IMR-90 (cell line): ENCODE measurements at regions not wholly inside any gene's neighbourhood (a gene's known extent, or its start where the extent isn't known, plus 50 kb on each side); places are given as distances from the start of the nearest gene placed in this dataset.

Experiments
- ATAC-seq: fragments of 200-7000 bp; cut with Tn5 transposase; 2 replicates; pipeline ENCODE4 v1.9.1; 2020; ENCODE audit warnings: low read depth, mild to moderate bottlenecking, moderate library complexity
- BruUV-seq: library from RNA; stranded (reverse); fragments of 400-500 nt; replicated peaks from 2 replicates; lab custom pipeline; 2021; lab: Mats Ljungman, UMichigan
- CTCF ChIA-PET: fragments of 300-600 bp; formaldehyde crosslinking; extraction: SDS; loops from one replicate; lab custom pipeline; 2021; ENCODE audit warnings: antibody characterized with exemption; lab: Yijun Ruan, JAX
- POLR2A ChIA-PET: fragments of 300-600 bp; sonication (Branson Sonifier 250); formaldehyde crosslinking; loops from one replicate; lab custom pipeline; 2022; ENCODE audit warnings: antibody characterized with exemption; ENCODE audit not compliant: unreplicated experiment; lab: Charles Lee
- DNase-seq: peaks from one replicate; pipeline ENCODE4 v3.0.0; 2013
- H2AFZ ChIP-seq: replicated peaks from 2 replicates; pipeline ENCODE3; 2013; ENCODE audit warnings: low read length, mild to moderate bottlenecking; ENCODE audit not compliant: poor library complexity
- H2AK5ac ChIP-seq: 2 replicates; pipeline ENCODE4 v1.6.1; 2013; ENCODE audit warnings: low read depth, low read length, inconsistent platforms
- H2AK9ac ChIP-seq: replicated peaks from 2 replicates; pipeline ENCODE3; 2013; ENCODE audit warnings: mild to moderate bottlenecking, low read depth, low read length, moderate library complexity; ENCODE audit not compliant: poor library complexity
- H2BK120ac ChIP-seq: 2 replicates; pipeline ENCODE4 v1.6.1; 2013; ENCODE audit warnings: low read depth, low read length, inconsistent platforms
- H2BK15ac ChIP-seq: 3 replicates; pipeline ENCODE4 v1.6.1; 2013; ENCODE audit warnings: low read depth, low read length, inconsistent platforms
- H2BK20ac ChIP-seq: 2 replicates; pipeline ENCODE4 v1.6.1; 2013; ENCODE audit warnings: low read depth, mild to moderate bottlenecking, inconsistent platforms, low read length, moderate library complexity
- H2BK5ac ChIP-seq: 2 replicates; pipeline ENCODE4 v1.6.1; 2013; ENCODE audit warnings: mild to moderate bottlenecking, low read depth, low read length, inconsistent platforms; ENCODE audit not compliant: poor library complexity, severe bottlenecking
- H3K14ac ChIP-seq: replicated peaks from 2 replicates; pipeline ENCODE4 v1.6.1; 2013; ENCODE audit warnings: low read depth, low read length, inconsistent platforms
- H3K18ac ChIP-seq: 2 replicates; pipeline ENCODE4 v1.6.1; 2013; ENCODE audit warnings: low read depth, low read length, control low read depth
- H3K23ac ChIP-seq: 2 replicates; pipeline ENCODE4 v1.6.1; 2013; ENCODE audit warnings: low read depth, low read length, inconsistent platforms
- H3K27ac ChIP-seq: 2 replicates; pipeline ENCODE4 v1.5.1; 2013; ENCODE audit warnings: mild to moderate bottlenecking, control low read depth, low read length; ENCODE audit not compliant: insufficient read depth
- H3K27me3 ChIP-seq: 2 replicates; pipeline ENCODE4 v1.6.1; 2013; ENCODE audit warnings: low read length; ENCODE audit not compliant: control insufficient read depth, insufficient read depth
- H3K36me3 ChIP-seq: 2 replicates; pipeline ENCODE4 v1.6.1; 2013; ENCODE audit warnings: low read length, mixed read lengths; ENCODE audit not compliant: control insufficient read depth, insufficient read depth
- H3K4ac ChIP-seq: 2 replicates; pipeline ENCODE4 v1.6.1; 2013; ENCODE audit warnings: low read depth, low read length, inconsistent platforms
- H3K4me1 ChIP-seq: 2 replicates; pipeline ENCODE4 v1.6.1; 2013; ENCODE audit warnings: low read length, mixed read lengths; ENCODE audit not compliant: control insufficient read depth, insufficient read depth
- H3K4me2 ChIP-seq: 2 replicates; pipeline ENCODE4 v1.6.1; 2013; ENCODE audit warnings: low read depth, mild to moderate bottlenecking, control low read depth, low read length, moderate library complexity
- H3K4me3 ChIP-seq: 2 replicates; pipeline ENCODE4 v1.5.1; 2013; ENCODE audit warnings: low read depth, mild to moderate bottlenecking, control low read depth, low read length, moderate library complexity; ENCODE audit not compliant: insufficient read depth
- H3K56ac ChIP-seq: 2 replicates; pipeline ENCODE4 v1.6.1; 2013; ENCODE audit warnings: low read length, inconsistent platforms; ENCODE audit not compliant: insufficient read depth; ENCODE audit errors: extremely low read depth
- H3K79me1 ChIP-seq, 2 experiments: 2 replicates each; pipeline ENCODE4 v1.6.1; 2013; ENCODE audit warnings: low read length in 2 of 2, inconsistent platforms in 1 of 2, low read depth in 1 of 2
- H3K9ac ChIP-seq: 2 replicates; pipeline ENCODE4 v1.6.1; 2013; ENCODE audit warnings: low read depth, low read length, control low read depth
- H3K9me1 ChIP-seq: 2 replicates; pipeline ENCODE4 v1.6.1; 2013; ENCODE audit warnings: low read length, inconsistent platforms; ENCODE audit not compliant: insufficient read depth
- H3K9me3 ChIP-seq: 2 replicates; pipeline ENCODE4 v1.6.1; 2013; ENCODE audit warnings: low read length; ENCODE audit not compliant: control insufficient read depth, insufficient read depth
- H4K20me1 ChIP-seq: 2 replicates; pipeline ENCODE4 v1.6.1; 2013; ENCODE audit warnings: low read length, inconsistent platforms; ENCODE audit not compliant: insufficient read depth
- H4K5ac ChIP-seq: 2 replicates; pipeline ENCODE4 v1.6.1; 2013; ENCODE audit warnings: mild to moderate bottlenecking, low read depth, low read length, control low read depth
- H4K8ac ChIP-seq, 2 experiments: 2 replicates each; pipeline ENCODE4 v1.6.1; 2013; ENCODE audit warnings: low read depth in 2 of 2, low read length in 2 of 2, control low read depth in 1 of 2, inconsistent platforms in 1 of 2
- H4K91ac ChIP-seq: 2 replicates; pipeline ENCODE4 v1.6.1; 2013; ENCODE audit warnings: low read depth, low read length, inconsistent platforms; ENCODE audit not compliant: insufficient read depth
- BHLHE40 ChIP-seq: fragments of 150-350 bp; IDR thresholded peaks from 2 replicates; pipeline ENCODE4 v1.6.1; 2016; ENCODE audit warnings: mild to moderate bottlenecking, low read depth, low read length
- CEBPB ChIP-seq: IDR thresholded peaks from 2 replicates; pipeline ENCODE4 v1.6.1; 2012; ENCODE audit warnings: low read depth, low read length, improper control_type of control experiment
- FOS ChIP-seq: fragments of 150-350 bp; IDR thresholded peaks from 2 replicates; pipeline ENCODE4 v1.6.1; 2016; ENCODE audit warnings: low read depth, low read length
- MAFK ChIP-seq: IDR thresholded peaks from 2 replicates; pipeline ENCODE4 v1.6.1; 2012; ENCODE audit warnings: low read depth, low read length, improper control_type of control experiment
- MAZ ChIP-seq: IDR thresholded peaks from 2 replicates; pipeline ENCODE4 v1.6.1; 2012; ENCODE audit warnings: low read depth, mild to moderate bottlenecking, low read length, improper control_type of control experiment, moderate library complexity, borderline replicate concordance
- POLR2A ChIP-seq: IDR thresholded peaks from 2 replicates; pipeline ENCODE4 v1.6.1; 2012; ENCODE audit warnings: mild to moderate bottlenecking, low read depth, low read length
- RAD21 ChIP-seq: IDR thresholded peaks from 2 replicates; pipeline ENCODE4 v1.6.1; 2012; ENCODE audit warnings: low read length, improper control_type of control experiment
- RCOR1 ChIP-seq: IDR thresholded peaks from 2 replicates; pipeline ENCODE4 v1.6.1; 2012; ENCODE audit warnings: mild to moderate bottlenecking, low read length, improper control_type of control experiment; ENCODE audit not compliant: insufficient replicate concordance
- RFX5 ChIP-seq: IDR thresholded peaks from 2 replicates; pipeline ENCODE4 v1.8.0; 2012; ENCODE audit warnings: low read depth, mild to moderate bottlenecking, low read length, moderate library complexity
- SMC3 ChIP-seq: fragments of 150-350 bp; IDR thresholded peaks from 2 replicates; pipeline ENCODE4 v1.6.1; 2016; ENCODE audit warnings: low read depth, mild to moderate bottlenecking, antibody characterized with exemption, low read length, moderate library complexity
- WGBS, 2 experiments: methylation state at CpG; one replicate each; pipeline versions ENCODE4 v1.1.5 to v1.1.7; 2013; ENCODE audit warnings: missing lambda C conversion rate in 2 of 2; ENCODE audit not compliant: insufficient read length in 1 of 2; ENCODE audit errors: extremely low coverage in 2 of 2; 5-methylcytosine and 5-hydroxymethylcytosine counted together
- dilution Hi-C: fragments of 300-500 bp; cut with HindIII; formaldehyde crosslinking; loops from one replicate; pipeline ENCODE4 v1.14.3; 2018; ENCODE audit warnings: low sequenced_read_pairs; ENCODE audit not compliant: unreplicated experiment
- in situ Hi-C: fragments of 300-500 bp; cut with MboI; formaldehyde crosslinking; loops from 3 replicates; pipeline ENCODE4 v1.14.3; 2019; ENCODE audit warnings: low sequenced_read_pairs, inconsistent platforms, mixed read lengths
- intact Hi-C: fragments of 100-400 bp; cut with micrococcal nuclease; formaldehyde crosslinking; loops from 2 replicates; pipeline ENCODE4 v1.10.0; 2022
- TF ChIP-seq, protein P1 (sequence below): fragments of 150-350 bp; IDR thresholded peaks from 2 replicates; pipeline ENCODE4 v1.6.1; 2016; ENCODE audit warnings: low read depth, mild to moderate bottlenecking, low read length, moderate library complexity, borderline replicate concordance
- TF ChIP-seq, protein P2 (sequence below): fragments of 150-350 bp; IDR thresholded peaks from 2 replicates; pipeline ENCODE4 v1.6.1; 2017; ENCODE audit warnings: mild to moderate bottlenecking, antibody characterized with exemption, low read length, low read depth

DNA sequence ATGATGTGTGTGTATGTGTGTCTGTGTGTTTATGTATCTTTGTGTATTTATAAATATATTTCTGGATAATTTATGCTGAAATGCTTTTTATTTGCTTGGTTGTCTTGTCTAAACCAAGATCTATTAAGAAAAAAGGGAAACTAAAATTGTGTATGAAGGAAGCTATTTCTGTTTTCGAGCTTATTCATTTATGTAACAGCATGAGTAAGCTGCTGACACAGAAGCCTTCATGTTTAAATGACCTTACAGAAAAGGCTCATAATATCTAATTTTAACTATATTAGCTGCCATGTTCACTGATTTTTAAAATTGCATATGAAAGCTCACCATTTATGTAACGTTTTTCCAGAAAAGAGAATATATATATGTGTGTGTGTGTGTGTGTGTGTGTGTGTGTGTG is 392.8 kb downstream of the PTH2R start:
- intact Hi-C loops, result no loop called here
- ChIA-PET CTCF (interaction anchor here (0.6 kb wide), 1 partner anchor 33 kb away, joined by 3 read pairs; no protein-coding TSS in a partner anchor), POLR2A (no interaction called here)
- Histone ChIP-seq H2AK5ac (no peak overlapping the region), H3K9ac (no peak overlapping the region), H2BK120ac (no peak overlapping the region), H2AK9ac (no peak overlapping the region), H3K36me3 (no peaks in the 10 kb centered on the region), H3K9me3 (peaks cover 7% of the 10 kb centered on the region), H4K91ac (no peak overlapping the region), H2AFZ (no peak overlapping the region), H3K23ac (no peak overlapping the region), H3K9me1 (no peaks in the 10 kb centered on the region), H3K56ac (no peak overlapping the region), H4K5ac (no peak overlapping the region), H2BK5ac (no peak overlapping the region), H3K4me3 (no peak overlapping the region), H3K27me3 (no peaks in the 10 kb centered on the region), H3K14ac (no peak overlapping the region), H4K8ac (no peak overlapping the region), H3K4me2 (no peak overlapping the region), H3K18ac (no peak overlapping the region), H3K79me1 (no peaks in the 10 kb centered on the region), H2BK15ac (no peak overlapping the region), H3K4me1 (no peaks in the 10 kb centered on the region), H3K4ac (no peak overlapping the region), H4K20me1 (no peaks in the 10 kb centered on the region), H3K27ac (no peak overlapping the region), H2BK20ac (no peak overlapping the region)
- ATAC-seq (no peak), DNase-seq (no peak)
- no CpG with 5 or more reads among the region's 2 CpGs for WGBS, 2 experiments
- TF ChIP-seq BHLHE40 (no peak), RFX5 (no peak), FOS (no peak), MAFK (no peak), POLR2A (no peak), SMC3 (no peak), RCOR1 (no peak), MAZ (no peak), RAD21 (no peak), CEBPB (no peak)
- TF ChIP-seq, protein P1, sequence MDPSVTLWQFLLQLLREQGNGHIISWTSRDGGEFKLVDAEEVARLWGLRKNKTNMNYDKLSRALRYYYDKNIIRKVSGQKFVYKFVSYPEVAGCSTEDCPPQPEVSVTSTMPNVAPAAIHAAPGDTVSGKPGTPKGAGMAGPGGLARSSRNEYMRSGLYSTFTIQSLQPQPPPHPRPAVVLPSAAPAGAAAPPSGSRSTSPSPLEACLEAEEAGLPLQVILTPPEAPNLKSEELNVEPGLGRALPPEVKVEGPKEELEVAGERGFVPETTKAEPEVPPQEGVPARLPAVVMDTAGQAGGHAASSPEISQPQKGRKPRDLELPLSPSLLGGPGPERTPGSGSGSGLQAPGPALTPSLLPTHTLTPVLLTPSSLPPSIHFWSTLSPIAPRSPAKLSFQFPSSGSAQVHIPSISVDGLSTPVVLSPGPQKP, result no peak
- TF ChIP-seq, protein P2, sequence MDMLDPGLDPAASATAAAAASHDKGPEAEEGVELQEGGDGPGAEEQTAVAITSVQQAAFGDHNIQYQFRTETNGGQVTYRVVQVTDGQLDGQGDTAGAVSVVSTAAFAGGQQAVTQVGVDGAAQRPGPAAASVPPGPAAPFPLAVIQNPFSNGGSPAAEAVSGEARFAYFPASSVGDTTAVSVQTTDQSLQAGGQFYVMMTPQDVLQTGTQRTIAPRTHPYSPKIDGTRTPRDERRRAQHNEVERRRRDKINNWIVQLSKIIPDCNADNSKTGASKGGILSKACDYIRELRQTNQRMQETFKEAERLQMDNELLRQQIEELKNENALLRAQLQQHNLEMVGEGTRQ, result no peak
- no TSS peak for BruUV-seq
- dilution Hi-C loops, result no loop called here
- in situ Hi-C loops, result no loop called here
